SU-DHL-6 (cell line): ENCODE measurements at regions not wholly inside any gene's neighbourhood (a gene's known extent, or its start where the extent isn't known, plus 50 kb on each side); places are given as distances from the start of the nearest gene placed in this dataset.

Experiments used
- EZH2phosphoT487 ChIP-seq: fragments of 200-600 bp; sonication (generic), shearing (Covaris generic); conservative IDR thresholded peaks from 2 replicates; pipeline ENCODE4 v1.6.1; 2018; ENCODE audit warnings: mild to moderate bottlenecking, antibody characterized with exemption, low read length, moderate library complexity, mixed read lengths
- TF ChIP-seq, protein P1 (sequence below): fragments of 200-600 bp; sonication (generic); IDR thresholded peaks from one replicate; pipeline ENCODE4 v1.5.1; 2017; ENCODE audit warnings: antibody characterized with exemption, mild to moderate bottlenecking, low read length, moderate library complexity; ENCODE audit not compliant: insufficient read depth, poor library complexity, severe bottlenecking

DNA sequence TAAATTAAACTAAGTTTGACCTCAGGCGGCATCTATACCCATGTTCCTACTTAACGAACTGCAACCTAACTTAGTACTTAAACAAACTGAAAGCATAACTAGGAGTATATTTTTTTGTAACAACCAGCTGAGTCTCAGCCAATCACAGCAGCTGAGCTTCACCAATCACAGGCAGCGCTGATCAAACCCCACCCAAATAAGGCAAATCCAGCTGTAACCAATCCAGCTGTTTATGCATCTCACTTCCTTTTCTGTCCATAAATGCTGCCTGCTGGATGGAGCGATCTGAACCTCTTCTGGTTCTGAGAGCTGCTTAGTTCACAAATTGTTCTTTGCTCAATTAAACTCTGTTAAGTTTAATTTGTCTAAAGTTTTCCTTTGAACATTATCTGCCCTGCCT lies 131.3 kb downstream of the PMP22 start:
- TF ChIP-seq, protein P1, sequence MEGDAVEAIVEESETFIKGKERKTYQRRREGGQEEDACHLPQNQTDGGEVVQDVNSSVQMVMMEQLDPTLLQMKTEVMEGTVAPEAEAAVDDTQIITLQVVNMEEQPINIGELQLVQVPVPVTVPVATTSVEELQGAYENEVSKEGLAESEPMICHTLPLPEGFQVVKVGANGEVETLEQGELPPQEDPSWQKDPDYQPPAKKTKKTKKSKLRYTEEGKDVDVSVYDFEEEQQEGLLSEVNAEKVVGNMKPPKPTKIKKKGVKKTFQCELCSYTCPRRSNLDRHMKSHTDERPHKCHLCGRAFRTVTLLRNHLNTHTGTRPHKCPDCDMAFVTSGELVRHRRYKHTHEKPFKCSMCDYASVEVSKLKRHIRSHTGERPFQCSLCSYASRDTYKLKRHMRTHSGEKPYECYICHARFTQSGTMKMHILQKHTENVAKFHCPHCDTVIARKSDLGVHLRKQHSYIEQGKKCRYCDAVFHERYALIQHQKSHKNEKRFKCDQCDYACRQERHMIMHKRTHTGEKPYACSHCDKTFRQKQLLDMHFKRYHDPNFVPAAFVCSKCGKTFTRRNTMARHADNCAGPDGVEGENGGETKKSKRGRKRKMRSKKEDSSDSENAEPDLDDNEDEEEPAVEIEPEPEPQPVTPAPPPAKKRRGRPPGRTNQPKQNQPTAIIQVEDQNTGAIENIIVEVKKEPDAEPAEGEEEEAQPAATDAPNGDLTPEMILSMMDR, result no peak
- TF ChIP-seq EZH2phosphoT487, result no peak
